ENCODE measurements at regions not wholly inside any gene's neighbourhood (a gene's known extent, or its start where the extent isn't known, plus 50 kb on each side); places are given as distances from the start of the nearest gene placed in this dataset.
"Not testable (repeated sequence)": the region's sequence is repeated elsewhere in the genome, so short reads cannot be mapped to it uniquely, and the experiment has no call there.

DNA sequence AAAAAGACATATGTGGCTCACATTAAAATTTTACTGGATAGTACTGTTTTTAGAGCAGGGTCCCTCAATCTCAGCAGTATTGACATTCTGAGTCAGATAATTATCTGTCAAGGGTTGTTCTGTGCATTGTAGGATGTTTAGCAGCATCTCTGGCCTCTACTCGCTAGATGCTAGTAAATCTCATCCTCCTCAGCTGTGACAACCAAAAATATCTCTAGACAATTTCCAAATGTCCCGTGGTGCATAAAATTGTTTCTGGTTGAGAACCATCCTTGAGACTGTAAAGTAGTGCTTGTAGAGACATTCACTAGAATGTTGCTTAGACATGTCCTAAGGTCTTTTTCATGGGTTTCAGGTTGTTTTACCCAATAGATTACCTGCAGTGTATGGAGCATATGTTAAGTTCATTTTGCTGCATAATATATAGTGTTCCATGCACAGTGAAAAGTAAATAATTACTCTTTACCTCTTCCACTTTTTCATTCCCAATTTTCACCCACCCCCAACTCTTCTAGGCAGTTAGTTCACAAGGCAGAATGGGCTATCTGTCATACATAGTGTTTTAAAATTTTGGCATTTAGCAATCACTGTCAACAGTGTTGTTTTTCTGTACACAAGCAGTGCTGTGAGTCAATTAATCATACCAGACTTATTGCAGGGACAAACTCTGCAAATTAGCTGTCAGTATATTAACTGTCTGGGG lies 200.2 kb upstream of the SLC38A2 start:
- no peak for DNase-seq (ENCODE audit: low spot score)

DNA sequence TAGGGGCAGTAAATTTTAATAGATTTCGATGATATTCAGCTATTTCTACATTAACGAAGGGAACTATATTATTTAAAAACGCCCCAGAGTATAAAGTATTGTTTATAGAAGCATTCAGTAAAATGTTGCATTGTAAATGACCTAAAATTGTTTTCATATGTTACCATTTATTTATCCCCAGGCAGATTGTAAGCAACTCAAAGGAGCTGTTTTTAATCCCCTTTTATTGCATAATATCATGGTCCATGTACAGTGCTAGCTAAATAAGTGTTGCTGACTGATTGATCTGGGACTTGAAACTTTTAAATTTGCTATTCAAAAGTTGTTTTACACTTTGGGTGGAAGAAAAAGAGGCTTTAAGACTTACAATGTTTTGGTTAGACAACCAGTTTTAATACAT lies 199.0 kb upstream of the SLC38A2 start:
- DNase-seq (ENCODE audit: low spot score), result no peak

GRCh38 chr12:46569826-46570439 lies 197.4 kb upstream of the SLC38A2 start:
- no peak for DNase-seq (ENCODE audit: low spot score)

GRCh38 chr12:46567667-46568066 lies 195.1 kb upstream of the SLC38A2 start:
- no peak for DNase-seq (ENCODE audit: low spot score)

- DNase-seq (ENCODE audit: low spot score), result peak; percentile 55
These were observed 190.2 kb upstream of the SLC38A2 start for GRCh38 chr12:46562625-46563225.

- not testable (repeated sequence) for DNase-seq (ENCODE audit: low spot score)
These were observed 189.4 kb upstream of the SLC38A2 start for GRCh38 chr12:46561769-46562624.

DNA sequence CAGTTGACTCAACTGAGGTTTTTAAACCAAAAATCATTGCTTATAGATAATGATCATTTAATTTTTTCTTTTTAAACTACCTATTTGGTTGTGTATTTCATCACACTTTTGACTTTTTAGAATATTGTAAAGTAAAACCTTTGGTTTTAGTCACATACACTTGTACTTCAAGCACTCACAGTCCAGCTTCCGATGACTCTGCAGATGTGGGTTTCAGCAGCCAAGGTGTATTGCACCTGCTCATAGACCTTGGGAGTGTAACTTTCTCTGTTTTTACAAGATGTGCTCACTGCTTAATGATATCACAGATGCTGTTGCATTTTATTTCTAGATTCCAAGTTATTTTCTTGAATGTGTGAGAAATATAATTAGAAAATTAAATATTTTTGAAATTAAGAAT lies 188.3 kb upstream of the SLC38A2 start:
- DNase-seq (ENCODE audit: low spot score), result no peak

DNA sequence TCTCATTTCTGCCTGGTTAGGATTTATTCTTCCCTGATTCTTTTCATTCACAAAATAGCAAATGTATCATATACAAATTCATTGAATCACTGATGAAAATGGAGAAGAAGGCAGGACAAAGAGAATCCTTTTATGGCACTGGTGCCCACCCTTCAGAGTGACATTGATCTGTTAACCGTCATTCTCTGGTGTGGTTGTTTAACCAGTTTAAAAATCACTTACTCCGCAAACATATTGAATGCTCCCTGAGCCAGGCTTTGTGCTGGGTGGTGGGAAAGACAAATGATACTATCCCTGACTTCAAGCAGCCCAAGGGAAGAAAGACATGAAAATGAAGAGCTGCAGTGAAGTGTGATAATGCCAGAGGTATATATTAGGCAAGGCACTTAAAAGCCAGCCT lies 187.5 kb upstream of the SLC38A2 start:
- no peak for DNase-seq (ENCODE audit: low spot score)

- no peak for DNase-seq (ENCODE audit: low spot score)
These were observed 186.7 kb upstream of the SLC38A2 start for GRCh38 chr12:46559311-46559710.

GRCh38 chr12:46558677-46559076 lies 186.1 kb upstream of the SLC38A2 start:
- no peak for DNase-seq (ENCODE audit: low spot score)

DNA sequence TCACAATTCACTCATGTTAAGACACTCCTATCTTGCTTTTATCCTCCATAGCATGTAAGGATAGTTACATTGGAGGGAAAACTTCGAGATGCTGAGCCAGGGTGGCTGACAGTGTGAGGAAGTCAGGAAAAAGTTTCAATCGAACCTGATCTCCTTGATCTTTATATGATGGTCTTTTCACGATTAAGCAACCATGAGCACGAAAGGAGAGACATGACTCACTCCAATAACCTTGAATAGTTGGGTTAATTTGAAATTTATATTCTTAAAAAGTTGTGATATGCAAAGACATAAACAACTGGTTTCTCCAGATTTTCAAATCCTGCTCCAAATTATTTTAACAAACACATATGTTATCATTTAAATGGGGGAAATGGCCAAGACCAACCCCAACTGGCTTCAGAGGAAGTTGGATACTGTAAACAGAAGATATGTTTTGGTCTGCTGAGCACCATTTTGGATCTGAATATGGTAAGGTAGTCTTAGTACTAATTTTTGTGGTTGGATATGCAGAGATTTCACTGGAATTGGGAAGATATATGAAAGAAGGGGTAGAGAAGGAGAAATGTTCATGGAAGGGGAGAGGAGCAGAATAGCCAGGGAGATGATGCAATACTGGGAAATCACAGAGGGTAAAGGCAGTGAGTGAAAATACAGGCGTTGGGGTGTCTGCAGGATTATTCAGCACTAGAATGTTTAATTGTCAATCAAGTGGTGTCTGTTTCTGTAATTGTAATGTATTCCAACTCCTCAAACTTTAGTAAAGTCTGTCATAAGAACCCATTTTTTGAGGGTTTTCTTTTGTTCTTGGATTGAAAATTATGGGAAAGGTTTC lies 185.2 kb upstream of the SLC38A2 start:
- DNase-seq (ENCODE audit: low spot score), result no peak

GRCh38 chr12:46556819-46557524 lies 184.4 kb upstream of the SLC38A2 start:
- peak; percentile 46 for DNase-seq (ENCODE audit: low spot score)

- peak; percentile 64 for DNase-seq (ENCODE audit: low spot score)
These were observed 183.6 kb upstream of the SLC38A2 start for GRCh38 chr12:46556105-46556559.

- peak; percentile 63 for DNase-seq (ENCODE audit: low spot score)
These were observed 182.9 kb upstream of the SLC38A2 start for GRCh38 chr12:46555406-46555852.

- DNase-seq (ENCODE audit: low spot score), result no peak
These were observed 181.9 kb upstream of the SLC38A2 start for GRCh38 chr12:46554460-46554859.

DNA sequence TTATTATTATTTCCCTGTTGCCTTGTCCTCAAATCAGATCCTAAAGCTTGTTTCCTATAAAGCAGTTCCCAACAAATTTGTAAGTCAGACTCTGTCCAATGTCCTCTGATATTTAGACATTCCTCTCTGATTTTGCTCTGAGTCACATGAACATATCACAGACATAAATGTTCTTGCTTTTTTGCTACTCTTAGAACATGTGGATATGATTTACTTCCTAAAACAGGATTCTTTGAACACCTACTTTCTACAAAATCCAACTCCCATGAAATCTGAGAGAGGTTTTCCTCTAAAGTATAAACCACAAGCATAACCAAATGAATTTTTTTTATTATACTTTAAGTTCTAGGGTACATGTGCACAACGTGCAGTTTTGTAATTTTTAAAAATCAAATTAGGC lies 181.3 kb upstream of the SLC38A2 start:
- DNase-seq (ENCODE audit: low spot score), result no peak

- peak; percentile 48 for DNase-seq (ENCODE audit: low spot score)
These were observed 180.7 kb upstream of the SLC38A2 start for GRCh38 chr12:46553266-46553665.

DNA sequence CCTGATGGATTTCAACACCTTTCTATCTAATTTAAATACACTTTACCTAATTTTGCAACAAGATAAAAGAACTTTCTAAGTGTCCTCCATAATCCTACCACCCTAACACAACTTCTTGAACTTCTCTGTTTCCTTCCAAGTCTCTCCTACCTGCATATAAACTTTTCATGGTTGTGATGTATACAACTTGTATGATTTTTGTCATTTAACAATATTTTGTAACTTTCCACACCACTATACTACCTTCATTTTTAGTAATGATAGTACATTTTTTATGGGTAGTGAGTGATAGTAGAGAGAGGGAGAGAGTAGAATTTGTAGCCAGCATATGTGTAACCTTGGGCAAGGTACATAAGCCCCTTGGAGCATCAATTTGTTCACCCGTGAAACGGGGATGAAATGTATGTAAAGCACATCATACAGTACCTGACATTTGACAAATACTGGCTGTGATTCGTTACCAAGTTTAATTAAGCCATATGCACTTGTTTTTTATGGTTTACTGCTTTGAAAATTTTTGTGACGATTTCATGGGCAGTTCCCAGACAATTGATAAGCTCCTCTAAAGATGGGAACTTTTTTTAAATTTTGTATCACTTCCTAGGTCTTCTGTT lies 177.8 kb upstream of the SLC38A2 start:
- DNase-seq (ENCODE audit: low spot score), result no peak

GRCh38 chr12:46549527-46550265 lies 177.1 kb upstream of the SLC38A2 start:
- peak; percentile 20 for DNase-seq (ENCODE audit: low spot score)
